NT2/D1 (cell line): ENCODE measurements at regions not wholly inside any gene's neighbourhood (a gene's known extent, or its start where the extent isn't known, plus 50 kb on each side); places are given as distances from the start of the nearest gene placed in this dataset.

Source experiments
- SUZ12 ChIP-seq: IDR thresholded peaks from 2 replicates; pipeline ENCODE4 v1.6.1; 2011; ENCODE audit not compliant: insufficient read length, insufficient read depth; ENCODE audit errors: extremely low read depth
- YY1 ChIP-seq: IDR thresholded peaks from 2 replicates; pipeline ENCODE4 v1.6.1; 2011; ENCODE audit not compliant: insufficient read length, insufficient read depth
- ZNF274 ChIP-seq: IDR thresholded peaks from 2 replicates; pipeline ENCODE4 v1.6.1; 2011; ENCODE audit warnings: mild to moderate bottlenecking, low read depth, low read length

DNA sequence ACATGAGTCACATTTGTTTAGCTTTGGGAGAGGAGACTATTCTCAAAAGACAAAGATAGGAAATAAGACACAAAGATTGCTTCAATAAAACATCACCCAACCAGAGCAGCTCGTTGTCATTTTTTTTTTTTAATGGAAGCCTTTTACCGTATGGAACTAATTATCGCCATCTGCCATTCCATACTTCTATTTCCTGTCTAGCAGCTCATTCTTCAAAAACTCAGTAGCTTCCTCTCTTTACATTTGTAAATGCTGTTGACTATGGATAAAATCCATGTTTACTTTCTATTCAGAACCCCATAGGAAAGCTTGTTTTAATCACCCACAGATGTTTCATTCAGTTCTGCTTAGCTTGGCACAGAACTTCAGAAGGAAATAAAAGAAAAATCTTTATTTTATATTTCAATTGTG lies 110.0 kb upstream of the PSMD7 start:
- no peak for TF ChIP-seq YY1
- no peak for TF ChIP-seq ZNF274
- no peak for TF ChIP-seq SUZ12
